HepG2 (cell line): ENCODE measurements at regions not wholly inside any gene's neighbourhood (a gene's known extent, or its start where the extent isn't known, plus 50 kb on each side); places are given as distances from the start of the nearest gene placed in this dataset.

Source experiments
- ETV5 ChIP-seq: IDR thresholded peaks from 2 replicates; pipeline ENCODE4 v1.6.1; 2018; ENCODE audit warnings: missing biosample characterization, missing genetic modification reagents, inconsistent platforms, borderline replicate concordance
- FOXK1 ChIP-seq: sonication (generic); formaldehyde crosslinking; IDR thresholded peaks from 2 replicates; pipeline ENCODE4 v1.4.0; 2020; ENCODE audit warnings: low read depth, missing genetic modification reagents, borderline replicate concordance
- HNRNPH1 ChIP-seq: fragments of 200-400 bp; formaldehyde crosslinking; optimal IDR thresholded peaks from 2 replicates; pipeline ENCODE3; 2017; ENCODE audit warnings: mild to moderate bottlenecking, low read depth, low read length
- NPAS2 ChIP-seq: sonication (generic); formaldehyde crosslinking; IDR thresholded peaks from 2 replicates; pipeline ENCODE4 v1.8.0; 2022; ENCODE audit warnings: mild to moderate bottlenecking, missing genetic modification reagents, borderline replicate concordance
- PHF21A ChIP-seq: sonication (generic); formaldehyde crosslinking; IDR thresholded peaks from 2 replicates; pipeline ENCODE4 v1.5.0; 2020; ENCODE audit warnings: mild to moderate bottlenecking, missing genetic modification reagents
- SOX13 ChIP-seq, 3 experiments: fragments of 450-650 bp in 1 of 3; sonication (generic) in 1 of 3; formaldehyde crosslinking in 1 of 3; IDR thresholded peaks in 2 of 3; conservative IDR thresholded peaks in 1 of 3; 2 replicates each; pipeline versions ENCODE4 v1.5.0 to v1.6.1; 2016 to 2020; ENCODE audit warnings: antibody characterized with exemption in 1 of 3, mild to moderate bottlenecking in 1 of 3, missing compliant biosample characterization in 1 of 3, missing genetic modification reagents in 1 of 3, moderate library complexity in 1 of 3
- ZNF20 ChIP-seq: sonication (generic); formaldehyde crosslinking; IDR thresholded peaks from 2 replicates; pipeline ENCODE4 v1.4.0; 2020; ENCODE audit warnings: mild to moderate bottlenecking, moderate library complexity, missing genetic modification reagents
- ZNF891 ChIP-seq: sonication (generic); formaldehyde crosslinking; IDR thresholded peaks from 2 replicates; pipeline ENCODE4 v1.5.0; 2020; ENCODE audit warnings: mild to moderate bottlenecking, missing genetic modification reagents
- TF ChIP-seq, protein P1 (sequence below): sonication (generic); formaldehyde crosslinking; IDR thresholded peaks from 2 replicates; pipeline ENCODE4 v1.8.0; 2022; ENCODE audit warnings: mild to moderate bottlenecking, missing genetic modification reagents, moderate library complexity
- TF ChIP-seq, protein P2 (sequence below): sonication (generic); formaldehyde crosslinking; conservative IDR thresholded peaks from 2 replicates; pipeline ENCODE4 v1.4.0; 2020; ENCODE audit warnings: mild to moderate bottlenecking, missing genetic modification reagents, moderate library complexity
- TF ChIP-seq, protein P3 (sequence below): sonication (generic); formaldehyde crosslinking; IDR thresholded peaks from 2 replicates; pipeline ENCODE4 v1.4.0; 2020; ENCODE audit warnings: missing genetic modification reagents, borderline replicate concordance
- TF ChIP-seq, protein P4 (sequence below): sonication (generic); formaldehyde crosslinking; IDR thresholded peaks from 2 replicates; pipeline ENCODE4 v1.5.1; 2020; ENCODE audit warnings: mild to moderate bottlenecking, missing genetic modification reagents, moderate library complexity

DNA sequence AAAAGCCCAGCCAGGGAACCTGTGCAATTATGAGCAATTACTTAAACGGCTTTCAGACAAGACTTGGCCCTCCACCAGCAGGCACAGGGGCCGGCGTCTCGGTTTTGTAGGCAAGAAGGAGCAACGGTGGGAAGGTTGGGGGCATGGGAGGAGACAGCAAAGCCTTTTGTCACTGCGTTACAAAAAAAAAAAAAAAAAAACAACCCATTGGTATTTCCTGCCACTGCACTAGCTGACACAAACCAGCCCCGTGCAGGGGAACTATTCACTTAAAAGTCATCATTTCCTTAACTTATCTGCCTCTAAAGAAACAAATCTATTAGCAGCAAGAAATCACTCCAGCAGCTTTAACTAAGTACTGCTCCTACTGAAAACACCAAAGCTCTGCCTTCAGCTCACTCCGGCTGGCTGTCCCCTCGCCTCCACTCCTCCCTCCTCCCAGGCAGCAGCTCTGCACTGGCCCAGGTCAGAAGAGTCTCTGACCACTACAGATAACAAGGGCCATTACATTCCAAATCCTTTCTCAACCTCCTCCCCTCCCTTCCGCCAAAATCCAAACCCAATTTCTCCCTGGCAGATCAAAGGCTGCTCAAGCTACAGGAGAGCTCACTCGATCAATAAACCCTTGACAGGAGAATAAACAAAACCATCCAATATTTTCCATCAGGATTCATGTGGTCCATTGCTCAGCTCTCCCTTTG, 105.2 kb upstream of the CDKN3 start (continued):
- TF ChIP-seq, protein P1, sequence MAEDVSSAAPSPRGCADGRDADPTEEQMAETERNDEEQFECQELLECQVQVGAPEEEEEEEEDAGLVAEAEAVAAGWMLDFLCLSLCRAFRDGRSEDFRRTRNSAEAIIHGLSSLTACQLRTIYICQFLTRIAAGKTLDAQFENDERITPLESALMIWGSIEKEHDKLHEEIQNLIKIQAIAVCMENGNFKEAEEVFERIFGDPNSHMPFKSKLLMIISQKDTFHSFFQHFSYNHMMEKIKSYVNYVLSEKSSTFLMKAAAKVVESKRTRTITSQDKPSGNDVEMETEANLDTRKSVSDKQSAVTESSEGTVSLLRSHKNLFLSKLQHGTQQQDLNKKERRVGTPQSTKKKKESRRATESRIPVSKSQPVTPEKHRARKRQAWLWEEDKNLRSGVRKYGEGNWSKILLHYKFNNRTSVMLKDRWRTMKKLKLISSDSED, result no peak
- TF ChIP-seq ZNF20 (no peak), SOX13 (IDR thresholded peaks at IDR 0.05) (peak; percentile 63), SOX13 (CRISPR knock-in tag; conservative IDR thresholded peaks at IDR 0.05 in 1 of 2, IDR thresholded peaks at IDR 0.05 in 1 of 2) (peak in 1 of 2 experiments; percentile 84; a peak in 2 of 4 replicates), FOXK1 (peak; percentile 50; the same call in 1 of the 2 replicates), HNRNPH1 (no peak), ZNF891 (CRISPR knock-in tag) (no peak), PHF21A (CRISPR knock-in tag) (peak; percentile 76), ETV5 (CRISPR knock-in tag) (peak; percentile 87), NPAS2 (CRISPR knock-in tag) (no peak)
- TF ChIP-seq, protein P2, sequence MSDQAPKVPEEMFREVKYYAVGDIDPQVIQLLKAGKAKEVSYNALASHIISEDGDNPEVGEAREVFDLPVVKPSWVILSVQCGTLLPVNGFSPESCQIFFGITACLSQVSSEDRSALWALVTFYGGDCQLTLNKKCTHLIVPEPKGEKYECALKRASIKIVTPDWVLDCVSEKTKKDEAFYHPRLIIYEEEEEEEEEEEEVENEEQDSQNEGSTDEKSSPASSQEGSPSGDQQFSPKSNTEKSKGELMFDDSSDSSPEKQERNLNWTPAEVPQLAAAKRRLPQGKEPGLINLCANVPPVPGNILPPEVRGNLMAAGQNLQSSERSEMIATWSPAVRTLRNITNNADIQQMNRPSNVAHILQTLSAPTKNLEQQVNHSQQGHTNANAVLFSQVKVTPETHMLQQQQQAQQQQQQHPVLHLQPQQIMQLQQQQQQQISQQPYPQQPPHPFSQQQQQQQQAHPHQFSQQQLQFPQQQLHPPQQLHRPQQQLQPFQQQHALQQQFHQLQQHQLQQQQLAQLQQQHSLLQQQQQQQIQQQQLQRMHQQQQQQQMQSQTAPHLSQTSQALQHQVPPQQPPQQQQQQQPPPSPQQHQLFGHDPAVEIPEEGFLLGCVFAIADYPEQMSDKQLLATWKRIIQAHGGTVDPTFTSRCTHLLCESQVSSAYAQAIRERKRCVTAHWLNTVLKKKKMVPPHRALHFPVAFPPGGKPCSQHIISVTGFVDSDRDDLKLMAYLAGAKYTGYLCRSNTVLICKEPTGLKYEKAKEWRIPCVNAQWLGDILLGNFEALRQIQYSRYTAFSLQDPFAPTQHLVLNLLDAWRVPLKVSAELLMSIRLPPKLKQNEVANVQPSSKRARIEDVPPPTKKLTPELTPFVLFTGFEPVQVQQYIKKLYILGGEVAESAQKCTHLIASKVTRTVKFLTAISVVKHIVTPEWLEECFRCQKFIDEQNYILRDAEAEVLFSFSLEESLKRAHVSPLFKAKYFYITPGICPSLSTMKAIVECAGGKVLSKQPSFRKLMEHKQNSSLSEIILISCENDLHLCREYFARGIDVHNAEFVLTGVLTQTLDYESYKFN (CRISPR knock-in tag), result peak; percentile 93
- TF ChIP-seq, protein P3, sequence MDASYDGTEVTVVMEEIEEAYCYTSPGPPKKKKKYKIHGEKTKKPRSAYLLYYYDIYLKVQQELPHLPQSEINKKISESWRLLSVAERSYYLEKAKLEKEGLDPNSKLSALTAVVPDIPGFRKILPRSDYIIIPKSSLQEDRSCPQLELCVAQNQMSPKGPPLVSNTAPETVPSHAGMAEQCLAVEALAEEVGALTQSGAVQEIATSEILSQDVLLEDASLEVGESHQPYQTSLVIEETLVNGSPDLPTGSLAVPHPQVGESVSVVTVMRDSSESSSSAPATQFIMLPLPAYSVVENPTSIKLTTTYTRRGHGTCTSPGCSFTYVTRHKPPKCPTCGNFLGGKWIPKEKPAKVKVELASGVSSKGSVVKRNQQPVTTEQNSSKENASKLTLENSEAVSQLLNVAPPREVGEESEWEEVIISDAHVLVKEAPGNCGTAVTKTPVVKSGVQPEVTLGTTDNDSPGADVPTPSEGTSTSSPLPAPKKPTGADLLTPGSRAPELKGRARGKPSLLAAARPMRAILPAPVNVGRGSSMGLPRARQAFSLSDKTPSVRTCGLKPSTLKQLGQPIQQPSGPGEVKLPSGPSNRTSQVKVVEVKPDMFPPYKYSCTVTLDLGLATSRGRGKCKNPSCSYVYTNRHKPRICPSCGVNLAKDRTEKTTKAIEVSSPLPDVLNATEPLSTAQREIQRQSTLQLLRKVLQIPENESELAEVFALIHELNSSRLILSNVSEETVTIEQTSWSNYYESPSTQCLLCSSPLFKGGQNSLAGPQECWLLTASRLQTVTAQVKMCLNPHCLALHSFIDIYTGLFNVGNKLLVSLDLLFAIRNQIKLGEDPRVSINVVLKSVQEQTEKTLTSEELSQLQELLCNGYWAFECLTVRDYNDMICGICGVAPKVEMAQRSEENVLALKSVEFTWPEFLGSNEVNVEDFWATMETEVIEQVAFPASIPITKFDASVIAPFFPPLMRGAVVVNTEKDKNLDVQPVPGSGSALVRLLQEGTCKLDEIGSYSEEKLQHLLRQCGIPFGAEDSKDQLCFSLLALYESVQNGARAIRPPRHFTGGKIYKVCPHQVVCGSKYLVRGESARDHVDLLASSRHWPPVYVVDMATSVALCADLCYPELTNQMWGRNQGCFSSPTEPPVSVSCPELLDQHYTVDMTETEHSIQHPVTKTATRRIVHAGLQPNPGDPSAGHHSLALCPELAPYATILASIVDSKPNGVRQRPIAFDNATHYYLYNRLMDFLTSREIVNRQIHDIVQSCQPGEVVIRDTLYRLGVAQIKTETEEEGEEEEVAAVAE (CRISPR knock-in tag), result no peak
- TF ChIP-seq, protein P4, sequence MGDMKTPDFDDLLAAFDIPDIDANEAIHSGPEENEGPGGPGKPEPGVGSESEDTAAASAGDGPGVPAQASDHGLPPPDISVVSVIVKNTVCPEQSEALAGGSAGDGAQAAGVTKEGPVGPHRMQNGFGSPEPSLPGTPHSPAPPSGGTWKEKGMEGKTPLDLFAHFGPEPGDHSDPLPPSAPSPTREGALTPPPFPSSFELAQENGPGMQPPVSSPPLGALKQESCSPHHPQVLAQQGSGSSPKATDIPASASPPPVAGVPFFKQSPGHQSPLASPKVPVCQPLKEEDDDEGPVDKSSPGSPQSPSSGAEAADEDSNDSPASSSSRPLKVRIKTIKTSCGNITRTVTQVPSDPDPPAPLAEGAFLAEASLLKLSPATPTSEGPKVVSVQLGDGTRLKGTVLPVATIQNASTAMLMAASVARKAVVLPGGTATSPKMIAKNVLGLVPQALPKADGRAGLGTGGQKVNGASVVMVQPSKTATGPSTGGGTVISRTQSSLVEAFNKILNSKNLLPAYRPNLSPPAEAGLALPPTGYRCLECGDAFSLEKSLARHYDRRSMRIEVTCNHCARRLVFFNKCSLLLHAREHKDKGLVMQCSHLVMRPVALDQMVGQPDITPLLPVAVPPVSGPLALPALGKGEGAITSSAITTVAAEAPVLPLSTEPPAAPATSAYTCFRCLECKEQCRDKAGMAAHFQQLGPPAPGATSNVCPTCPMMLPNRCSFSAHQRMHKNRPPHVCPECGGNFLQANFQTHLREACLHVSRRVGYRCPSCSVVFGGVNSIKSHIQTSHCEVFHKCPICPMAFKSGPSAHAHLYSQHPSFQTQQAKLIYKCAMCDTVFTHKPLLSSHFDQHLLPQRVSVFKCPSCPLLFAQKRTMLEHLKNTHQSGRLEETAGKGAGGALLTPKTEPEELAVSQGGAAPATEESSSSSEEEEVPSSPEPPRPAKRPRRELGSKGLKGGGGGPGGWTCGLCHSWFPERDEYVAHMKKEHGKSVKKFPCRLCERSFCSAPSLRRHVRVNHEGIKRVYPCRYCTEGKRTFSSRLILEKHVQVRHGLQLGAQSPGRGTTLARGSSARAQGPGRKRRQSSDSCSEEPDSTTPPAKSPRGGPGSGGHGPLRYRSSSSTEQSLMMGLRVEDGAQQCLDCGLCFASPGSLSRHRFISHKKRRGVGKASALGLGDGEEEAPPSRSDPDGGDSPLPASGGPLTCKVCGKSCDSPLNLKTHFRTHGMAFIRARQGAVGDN (CRISPR knock-in tag), result peak; percentile 50; the same call in 1 of the 2 replicates
